HCEC 1CT (cell line): ENCODE measurements at regions not wholly inside any gene's neighbourhood (a gene's known extent, or its start where the extent isn't known, plus 50 kb on each side); places are given as distances from the start of the nearest gene placed in this dataset.

Source experiments
- DNase-seq: peaks from one replicate; pipeline ENCODE4 v3.0.0-alpha.2; 2017

DNA sequence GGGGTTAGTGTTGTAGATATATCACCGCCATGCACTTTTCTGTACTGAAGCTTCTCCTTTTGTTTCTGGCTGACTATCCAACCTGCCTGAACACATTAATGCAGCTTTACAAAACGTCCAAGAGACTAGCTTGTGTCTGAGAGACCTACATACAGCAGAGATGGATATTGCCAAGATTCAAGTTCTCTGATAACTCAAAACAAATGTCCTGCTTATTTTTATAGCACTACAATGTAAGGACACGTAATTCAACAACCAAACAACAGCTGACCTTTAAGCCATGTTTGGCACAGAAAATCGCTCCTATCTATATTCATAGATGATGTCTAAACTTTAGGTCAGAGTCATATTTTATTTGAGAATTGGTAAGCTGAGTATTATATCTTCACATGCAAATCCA is 76.2 kb upstream of the NTRK2 start:
- no peak for DNase-seq

DNA sequence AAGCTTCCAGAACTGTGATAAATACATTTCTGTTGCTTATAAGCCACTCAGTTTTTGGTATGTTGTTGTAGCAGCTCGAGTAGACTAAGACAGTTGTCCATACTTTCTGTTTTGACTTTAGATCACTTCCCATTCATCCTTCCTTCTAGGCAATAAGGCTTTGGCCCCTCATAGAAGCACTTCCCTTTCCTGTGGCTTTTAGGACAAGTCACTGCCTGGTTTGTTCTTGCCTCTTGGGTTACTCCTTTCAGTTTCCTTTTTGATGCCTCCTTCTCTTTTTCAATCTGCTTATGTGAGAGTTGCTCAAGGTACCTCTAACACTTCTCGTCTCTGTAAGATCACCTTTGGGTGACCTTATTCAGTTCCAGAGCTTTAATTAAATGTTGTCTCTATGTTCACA is 72.4 kb upstream of the NTRK2 start:
- DNase-seq = no peak

DNA sequence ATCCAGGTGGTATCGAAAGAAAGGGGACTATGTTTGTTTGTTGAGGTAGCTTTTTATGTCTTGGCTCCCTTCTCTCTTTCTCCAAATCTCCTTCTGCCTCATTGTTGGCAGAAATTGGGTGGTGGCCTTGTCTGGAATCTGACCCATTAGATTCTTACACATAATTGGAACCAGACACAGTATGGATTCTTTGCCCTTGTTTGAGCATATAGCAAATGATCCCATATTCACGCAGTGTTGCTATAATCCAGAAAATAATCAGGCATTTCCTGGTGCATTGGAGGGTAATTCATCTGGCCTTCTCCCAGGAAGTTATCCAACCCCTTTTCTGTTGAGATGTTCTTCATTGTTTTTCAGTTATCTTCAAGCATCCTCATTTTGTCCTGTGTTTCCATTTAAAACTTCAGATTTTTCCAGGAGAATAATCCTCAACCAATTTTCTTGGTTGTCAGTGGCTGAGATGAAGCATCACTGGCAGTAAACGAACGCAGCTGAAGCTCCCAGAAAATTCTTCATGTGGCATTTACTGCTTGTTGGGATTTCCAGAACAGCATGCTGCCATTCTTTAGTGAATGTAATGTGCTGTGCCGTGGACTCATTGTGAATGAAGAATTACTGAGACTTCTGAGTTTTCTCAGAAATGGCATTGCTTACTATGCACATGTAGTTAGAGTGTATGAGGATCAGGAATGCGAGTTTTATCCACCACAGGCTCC is 70.5 kb upstream of the NTRK2 start:
- no peak for DNase-seq

DNA sequence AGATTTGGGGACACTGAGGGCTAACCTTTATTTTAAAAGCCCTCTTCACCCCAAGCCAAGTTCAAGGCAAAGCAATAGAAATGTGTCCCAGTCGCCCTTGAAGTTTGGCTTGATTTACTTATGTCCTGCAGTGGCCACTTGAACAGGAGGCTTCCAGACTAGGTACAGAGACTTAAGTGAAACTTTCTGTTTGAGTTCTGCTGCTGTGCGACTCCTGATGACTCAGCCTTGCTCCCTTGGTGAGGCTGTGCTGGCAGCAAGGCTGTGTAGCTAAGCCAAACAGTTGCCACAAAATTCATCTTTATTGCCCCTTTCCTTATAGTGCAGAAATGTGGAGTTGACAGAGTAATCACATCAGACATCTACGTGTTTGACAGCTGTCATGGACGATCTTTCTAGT is 68.8 kb upstream of the NTRK2 start:
- no peak for DNase-seq

DNA sequence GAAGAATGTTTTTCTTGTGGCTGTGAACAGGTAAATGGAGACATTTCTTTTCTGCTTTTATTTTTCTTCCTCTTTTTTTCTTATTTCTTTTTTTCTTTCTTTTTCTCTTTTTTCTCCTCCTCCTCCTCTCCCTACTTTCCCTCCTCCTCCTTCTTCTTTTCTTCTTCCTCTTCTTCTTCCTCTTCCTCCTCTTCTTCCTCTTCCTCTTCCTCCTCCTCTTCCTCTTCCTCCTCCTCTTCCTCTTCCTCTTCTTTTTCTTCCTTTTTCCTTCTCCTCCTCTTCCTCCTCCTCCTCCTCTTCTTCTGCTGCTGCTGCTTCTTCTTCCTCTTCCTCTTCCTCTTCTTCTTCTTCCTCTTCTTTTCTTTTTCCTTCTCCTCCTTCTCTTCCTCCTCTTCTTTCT is 65.3 kb upstream of the NTRK2 start:
- DNase-seq = no peak

DNA sequence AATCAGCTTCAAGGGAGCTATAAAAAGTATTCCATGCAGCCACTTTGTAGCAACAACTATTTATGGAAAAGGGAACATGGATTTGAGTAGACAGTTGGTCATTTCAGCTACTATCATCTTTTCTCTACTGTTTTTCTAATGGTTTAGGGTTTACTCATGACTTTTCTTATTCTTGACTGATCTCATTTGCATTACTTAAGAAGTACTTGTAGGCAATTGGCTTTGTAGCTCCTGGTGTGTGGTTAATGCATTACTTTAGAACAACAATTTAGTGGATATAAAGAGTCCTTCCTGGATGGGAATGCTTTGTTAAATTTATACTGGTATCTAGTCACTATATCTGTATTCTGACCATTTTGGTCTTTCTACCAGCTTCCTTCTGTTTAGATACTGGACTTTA is 59.8 kb upstream of the NTRK2 start:
- DNase-seq = no peak

DNA sequence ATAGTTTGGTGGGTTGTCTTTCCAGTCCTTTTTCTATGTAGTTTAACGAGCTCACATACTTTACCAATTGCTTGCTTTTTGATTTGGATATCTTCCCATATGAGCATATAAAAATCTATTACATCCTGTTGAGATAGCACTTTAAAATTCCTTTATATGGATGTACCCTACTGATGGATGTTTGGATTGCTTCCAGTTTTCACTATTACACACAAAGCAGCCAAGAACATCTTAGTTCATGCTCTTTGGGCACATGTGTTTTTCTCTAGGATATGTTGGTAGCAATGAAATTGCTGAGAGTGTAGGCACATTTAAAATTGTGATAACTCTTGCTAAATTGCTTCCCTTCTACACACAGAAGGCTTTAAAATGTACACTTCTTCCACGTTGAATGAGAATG is 56.1 kb upstream of the NTRK2 start:
- DNase-seq = no peak

DNA sequence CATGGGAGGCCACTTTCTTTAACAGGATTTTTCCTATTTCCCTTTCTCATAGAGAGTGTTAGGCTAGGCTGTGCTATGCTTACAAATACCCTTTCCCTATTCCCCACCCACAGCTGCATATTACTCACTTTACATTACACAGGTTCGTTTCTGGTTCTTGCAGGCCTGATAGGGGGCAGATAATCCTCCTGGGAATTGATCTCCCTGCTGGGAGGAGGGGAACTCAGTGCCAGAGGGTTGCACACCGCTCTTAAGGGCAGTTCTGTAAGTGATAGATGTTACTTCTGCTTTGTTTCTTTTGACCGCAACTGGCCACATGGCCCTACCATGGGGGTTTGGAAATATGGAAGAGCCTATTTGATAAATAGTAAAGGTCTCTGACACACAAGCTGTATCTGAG is 54.0 kb upstream of the NTRK2 start:
- no peak for DNase-seq

DNA sequence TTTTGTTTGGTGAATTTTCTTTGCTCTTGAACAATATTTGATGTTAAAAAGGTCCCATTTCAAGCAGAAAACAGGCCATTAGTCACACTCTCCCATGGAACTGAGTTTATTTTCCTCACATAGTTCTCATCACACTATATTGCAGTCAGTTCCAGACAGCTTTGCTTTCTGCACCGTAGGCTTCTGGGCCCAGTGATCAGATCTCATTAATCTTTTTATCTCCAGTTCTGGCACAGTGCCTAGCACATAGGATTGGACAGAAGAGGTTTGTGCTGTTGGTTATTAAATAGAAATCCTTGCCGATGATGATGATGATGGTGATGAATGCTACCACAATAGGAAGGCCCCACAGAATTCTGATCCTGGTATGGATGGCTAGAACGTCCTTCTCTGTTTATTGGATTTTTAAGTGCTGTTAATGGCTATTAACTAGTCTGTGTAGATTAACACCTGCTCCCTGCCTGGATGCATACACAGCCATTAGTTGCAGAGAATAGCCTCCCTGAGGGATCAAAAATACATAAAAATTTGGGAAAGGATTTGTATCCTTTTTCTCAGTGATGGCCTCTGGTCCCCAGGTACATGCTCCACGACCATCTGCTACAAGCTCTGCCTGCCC is 52.0 kb upstream of the NTRK2 start:
- DNase-seq = no peak
